Astrocyte of the cerebellum (primary cell): ENCODE measurements at regions not wholly inside any gene's neighbourhood (a gene's known extent, or its start where the extent isn't known, plus 50 kb on each side); places are given as distances from the start of the nearest gene placed in this dataset.

Experiments
- DNase-seq: peaks from one replicate; pipeline ENCODE4 v3.0.0-alpha.2; 2011; ENCODE audit warnings: low read depth
- H3K4me3 ChIP-seq: 2 replicates; pipeline ENCODE4 v1.5.1; 2011; ENCODE audit warnings: mild to moderate bottlenecking, low read depth, low read length, moderate library complexity
- in situ Hi-C: cut with HindIII; loops from 2 replicates; pipeline ENCODE4 v1.10.0; 2017; ENCODE audit warnings: low sequenced_read_pairs
- TF ChIP-seq, protein P1 (sequence below): IDR thresholded peaks from 2 replicates; pipeline ENCODE4 v1.5.1; 2012; ENCODE audit warnings: low read length, low read depth, moderate library complexity, mild to moderate bottlenecking; ENCODE audit errors: missing control alignments

GRCh38 chr10:4073912-4074311, 288.9 kb upstream of the KLF6 start:
- no peak for DNase-seq
- no peak overlapping the region for H3K4me3 ChIP-seq
- in situ Hi-C loops, result no loop called here
- TF ChIP-seq, protein P1, sequence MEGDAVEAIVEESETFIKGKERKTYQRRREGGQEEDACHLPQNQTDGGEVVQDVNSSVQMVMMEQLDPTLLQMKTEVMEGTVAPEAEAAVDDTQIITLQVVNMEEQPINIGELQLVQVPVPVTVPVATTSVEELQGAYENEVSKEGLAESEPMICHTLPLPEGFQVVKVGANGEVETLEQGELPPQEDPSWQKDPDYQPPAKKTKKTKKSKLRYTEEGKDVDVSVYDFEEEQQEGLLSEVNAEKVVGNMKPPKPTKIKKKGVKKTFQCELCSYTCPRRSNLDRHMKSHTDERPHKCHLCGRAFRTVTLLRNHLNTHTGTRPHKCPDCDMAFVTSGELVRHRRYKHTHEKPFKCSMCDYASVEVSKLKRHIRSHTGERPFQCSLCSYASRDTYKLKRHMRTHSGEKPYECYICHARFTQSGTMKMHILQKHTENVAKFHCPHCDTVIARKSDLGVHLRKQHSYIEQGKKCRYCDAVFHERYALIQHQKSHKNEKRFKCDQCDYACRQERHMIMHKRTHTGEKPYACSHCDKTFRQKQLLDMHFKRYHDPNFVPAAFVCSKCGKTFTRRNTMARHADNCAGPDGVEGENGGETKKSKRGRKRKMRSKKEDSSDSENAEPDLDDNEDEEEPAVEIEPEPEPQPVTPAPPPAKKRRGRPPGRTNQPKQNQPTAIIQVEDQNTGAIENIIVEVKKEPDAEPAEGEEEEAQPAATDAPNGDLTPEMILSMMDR, result no peak

GRCh38 chr10:4070921-4071660, 286.1 kb upstream of the KLF6 start:
- TF ChIP-seq, protein P1, result no peak
- no peak overlapping the region for H3K4me3 ChIP-seq
- no peak for DNase-seq
- in situ Hi-C loops, result no loop called here

- no peak overlapping the region for H3K4me3 ChIP-seq
- no peak for DNase-seq
- TF ChIP-seq, protein P1, result no peak
- in situ Hi-C loops, result no loop called here
Observed at GRCh38 chr10:4070184-4070583, 285.2 kb upstream of the KLF6 start.

DNA sequence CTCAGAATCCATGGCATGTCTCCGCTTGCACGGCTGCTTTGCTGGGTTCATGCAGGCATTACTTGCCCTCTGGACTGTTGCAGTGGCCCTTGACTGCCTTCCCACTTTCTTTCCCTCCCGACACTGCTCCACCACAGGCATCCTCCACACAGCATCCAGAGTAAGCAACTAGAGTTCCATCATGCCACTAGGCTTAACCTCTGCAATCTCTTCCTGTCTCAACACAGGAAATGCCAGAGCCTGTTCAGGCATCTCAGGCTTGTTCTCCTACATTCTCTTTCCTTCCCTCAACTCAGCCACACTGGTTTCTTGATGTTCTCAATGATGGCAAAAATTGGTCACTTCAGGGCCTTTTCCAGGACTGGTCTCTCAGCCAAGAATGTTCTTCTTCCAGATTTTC, 284.5 kb upstream of the KLF6 start:
- DNase-seq, result no peak
- in situ Hi-C loops, result no loop called here
- H3K4me3 ChIP-seq, result no peak overlapping the region
- TF ChIP-seq, protein P1, result no peak

DNA sequence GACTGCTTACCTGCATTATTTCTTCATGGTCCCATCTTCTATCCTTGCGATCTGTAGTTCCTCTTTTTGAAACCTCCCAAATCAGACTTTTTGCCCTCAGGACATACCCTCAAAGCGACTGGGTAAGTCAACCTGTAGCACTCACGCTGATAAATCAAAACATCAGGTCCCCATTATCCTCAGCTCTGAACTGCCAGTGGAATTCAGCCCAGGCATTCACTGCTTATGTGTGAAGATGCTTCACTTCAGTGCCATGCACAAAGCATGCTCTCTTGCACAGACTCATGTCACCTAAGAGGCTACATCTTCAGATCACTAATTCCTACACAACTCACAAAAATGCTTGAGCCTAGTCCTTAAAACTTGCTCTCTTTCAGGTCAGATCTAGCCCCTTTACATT, 283.6 kb upstream of the KLF6 start:
- no peak overlapping the region for H3K4me3 ChIP-seq
- in situ Hi-C loops, result no loop called here
- no peak for DNase-seq
- TF ChIP-seq, protein P1, result no peak

DNA sequence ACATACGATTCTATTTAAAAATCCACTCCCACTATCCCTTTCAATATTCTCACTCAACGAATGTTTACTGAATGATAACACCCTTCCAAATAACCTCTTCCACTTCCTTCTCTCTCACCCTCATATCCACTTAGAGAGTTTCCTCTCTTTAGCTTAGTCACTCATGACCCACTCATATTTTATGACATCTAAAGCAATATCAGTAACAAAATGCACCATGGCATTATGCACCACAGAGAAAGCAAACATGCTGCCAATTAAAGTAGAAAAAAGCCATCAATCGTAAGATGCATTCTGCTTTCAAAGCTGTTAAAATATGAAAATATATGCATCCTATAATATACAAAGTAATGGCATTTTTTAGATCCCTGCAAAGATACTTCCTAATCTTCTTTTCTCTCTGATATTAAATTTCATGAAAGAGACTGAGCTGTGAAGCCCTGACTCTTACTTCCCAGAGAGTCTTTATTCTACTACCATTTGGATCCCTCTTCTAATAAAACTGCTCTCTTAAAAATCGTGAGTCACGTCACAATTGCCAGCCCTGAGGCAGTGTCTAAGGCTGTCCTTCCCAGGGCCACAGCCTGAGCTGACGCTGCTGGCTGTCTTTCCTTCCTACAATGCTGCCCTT, 283.0 kb upstream of the KLF6 start:
- no peak overlapping the region for H3K4me3 ChIP-seq
- in situ Hi-C loops, result no loop called here
- no peak for DNase-seq
- TF ChIP-seq, protein P1, result no peak
